ENCODE measurements at regions not wholly inside any gene's neighbourhood (a gene's known extent, or its start where the extent isn't known, plus 50 kb on each side); places are given as distances from the start of the nearest gene placed in this dataset.

GRCh38 chr2:133792223-133792622 is 224.0 kb upstream of the NCKAP5 start:
- DNase-seq (ENCODE audit: low spot score) = no peak
- ATAC-seq (ENCODE audit: low FRiP score) = no peak
- TF ChIP-seq CTCF (IDR thresholded peaks at IDR 0.05) = no peak

GRCh38 chr2:133794114-133794513 is 225.9 kb upstream of the NCKAP5 start:
- ATAC-seq (ENCODE audit: low FRiP score) (no peak), DNase-seq (ENCODE audit: low spot score) (no peak)
- no peak for TF ChIP-seq CTCF (IDR thresholded peaks at IDR 0.05)

GRCh38 chr2:133801946-133802345 is 233.7 kb upstream of the NCKAP5 start:
- no peak for TF ChIP-seq CTCF (IDR thresholded peaks at IDR 0.05)
- DNase-seq (ENCODE audit: low spot score) (no peak), ATAC-seq (ENCODE audit: low FRiP score) (no peak)

- DNase-seq (ENCODE audit: low spot score) (no peak), ATAC-seq (ENCODE audit: low FRiP score) (no peak)
- TF ChIP-seq CTCF (IDR thresholded peaks at IDR 0.05) = no peak
Observed at GRCh38 chr2:133802409-133803039, 234.3 kb upstream of the NCKAP5 start.

- DNase-seq (ENCODE audit: low spot score) = no peak
- no peak for TF ChIP-seq CTCF (IDR thresholded peaks at IDR 0.05)
- no peak for ATAC-seq (ENCODE audit: low FRiP score)
Observed at GRCh38 chr2:133806564-133806963, 238.3 kb upstream of the NCKAP5 start.

GRCh38 chr2:133809485-133809884 is 241.2 kb upstream of the NCKAP5 start:
- DNase-seq (ENCODE audit: low spot score) = no peak
- no peak for ATAC-seq (ENCODE audit: low FRiP score)
- no peak for TF ChIP-seq CTCF (IDR thresholded peaks at IDR 0.05)

GRCh38 chr2:133810559-133810958 is 242.3 kb upstream of the NCKAP5 start:
- no peak for ATAC-seq (ENCODE audit: low FRiP score)
- no peak for TF ChIP-seq CTCF (IDR thresholded peaks at IDR 0.05)
- no peak for DNase-seq (ENCODE audit: low spot score)

Measured in omental fat pad (tissue), 3 donors.